PFSK-1 (cell line): ENCODE measurements at regions not wholly inside any gene's neighbourhood (a gene's known extent, or its start where the extent isn't known, plus 50 kb on each side); places are given as distances from the start of the nearest gene placed in this dataset.

Experiments used
- POLR2AphosphoS5 ChIP-seq: IDR thresholded peaks from 2 replicates; pipeline ENCODE4 v1.6.1; 2012; ENCODE audit warnings: low read depth, mild to moderate bottlenecking, control low read depth, low read length, moderate library complexity
- SIN3A ChIP-seq: IDR thresholded peaks from 2 replicates; pipeline ENCODE4 v1.6.1; 2012; ENCODE audit warnings: mild to moderate bottlenecking, low read length, moderate library complexity, borderline replicate concordance; ENCODE audit not compliant: insufficient read depth
- TAF1 ChIP-seq: IDR thresholded peaks from 2 replicates; pipeline ENCODE4 v1.6.1; 2012; ENCODE audit warnings: low read length, control low read depth, borderline replicate concordance; ENCODE audit not compliant: insufficient read depth
- TF ChIP-seq, protein P1 (sequence below), 2 experiments: IDR thresholded peaks; 2 replicates each; pipeline versions ENCODE4 v1.6.1 to v1.8.0; 2011 to 2012; ENCODE audit warnings: low read depth in 2 of 2, low read length in 2 of 2, control low read depth in 1 of 2, inconsistent platforms in 1 of 2, mild to moderate bottlenecking in 1 of 2, moderate library complexity in 1 of 2; ENCODE audit not compliant: insufficient read depth in 1 of 2

DNA sequence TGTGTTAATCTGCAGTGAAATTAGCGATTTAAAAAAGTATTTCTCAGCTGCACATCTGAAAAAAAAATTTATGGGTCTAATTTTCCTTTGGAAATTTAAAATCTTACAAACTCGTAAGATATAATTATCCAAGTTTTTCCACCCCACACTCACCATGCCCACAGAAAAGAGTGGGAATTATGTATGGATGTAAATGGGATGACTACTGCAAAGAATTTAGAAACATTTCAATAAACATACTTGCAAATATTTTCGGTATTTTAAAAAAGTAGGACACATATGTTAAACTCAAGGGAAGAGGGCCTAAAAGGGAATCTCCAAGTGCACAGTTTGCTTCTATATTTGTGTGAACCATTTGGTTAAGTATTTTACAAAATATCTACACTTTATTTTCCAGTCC lies 1039.9 kb upstream of the POU3F3 start:
- TF ChIP-seq, protein P1, sequence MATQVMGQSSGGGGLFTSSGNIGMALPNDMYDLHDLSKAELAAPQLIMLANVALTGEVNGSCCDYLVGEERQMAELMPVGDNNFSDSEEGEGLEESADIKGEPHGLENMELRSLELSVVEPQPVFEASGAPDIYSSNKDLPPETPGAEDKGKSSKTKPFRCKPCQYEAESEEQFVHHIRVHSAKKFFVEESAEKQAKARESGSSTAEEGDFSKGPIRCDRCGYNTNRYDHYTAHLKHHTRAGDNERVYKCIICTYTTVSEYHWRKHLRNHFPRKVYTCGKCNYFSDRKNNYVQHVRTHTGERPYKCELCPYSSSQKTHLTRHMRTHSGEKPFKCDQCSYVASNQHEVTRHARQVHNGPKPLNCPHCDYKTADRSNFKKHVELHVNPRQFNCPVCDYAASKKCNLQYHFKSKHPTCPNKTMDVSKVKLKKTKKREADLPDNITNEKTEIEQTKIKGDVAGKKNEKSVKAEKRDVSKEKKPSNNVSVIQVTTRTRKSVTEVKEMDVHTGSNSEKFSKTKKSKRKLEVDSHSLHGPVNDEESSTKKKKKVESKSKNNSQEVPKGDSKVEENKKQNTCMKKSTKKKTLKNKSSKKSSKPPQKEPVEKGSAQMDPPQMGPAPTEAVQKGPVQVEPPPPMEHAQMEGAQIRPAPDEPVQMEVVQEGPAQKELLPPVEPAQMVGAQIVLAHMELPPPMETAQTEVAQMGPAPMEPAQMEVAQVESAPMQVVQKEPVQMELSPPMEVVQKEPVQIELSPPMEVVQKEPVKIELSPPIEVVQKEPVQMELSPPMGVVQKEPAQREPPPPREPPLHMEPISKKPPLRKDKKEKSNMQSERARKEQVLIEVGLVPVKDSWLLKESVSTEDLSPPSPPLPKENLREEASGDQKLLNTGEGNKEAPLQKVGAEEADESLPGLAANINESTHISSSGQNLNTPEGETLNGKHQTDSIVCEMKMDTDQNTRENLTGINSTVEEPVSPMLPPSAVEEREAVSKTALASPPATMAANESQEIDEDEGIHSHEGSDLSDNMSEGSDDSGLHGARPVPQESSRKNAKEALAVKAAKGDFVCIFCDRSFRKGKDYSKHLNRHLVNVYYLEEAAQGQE (IDR thresholded peaks at IDR 0.05; ENCODE audit: insufficient read depth in 1 of 2, low read depth in 2 of 2, low read length in 2 of 2), result no peak
- TF ChIP-seq POLR2AphosphoS5 (no peak), SIN3A (no peak), TAF1 (no peak)
